ENCODE measurements at regions not wholly inside any gene's neighbourhood (a gene's known extent, or its start where the extent isn't known, plus 50 kb on each side); places are given as distances from the start of the nearest gene placed in this dataset.

DNA sequence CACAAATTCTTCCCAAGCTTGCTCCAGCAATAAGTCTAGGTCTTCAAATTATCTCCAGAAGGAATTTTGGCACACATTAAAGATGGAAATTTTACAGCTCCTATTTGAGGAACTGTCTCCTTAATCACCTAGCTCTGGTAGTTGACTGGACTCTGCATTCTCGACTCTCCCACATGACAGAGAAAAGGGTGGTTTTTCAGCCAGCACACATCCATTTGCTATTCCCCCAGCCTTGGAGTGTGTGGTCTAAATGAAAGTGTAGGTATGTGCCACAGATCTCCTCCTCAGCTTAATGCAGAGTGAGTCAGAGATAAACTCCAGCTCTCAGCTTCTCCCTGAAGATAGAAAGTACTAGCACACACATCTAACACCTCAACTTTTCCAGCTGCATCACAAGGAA lies 62.2 kb upstream of the ALCAM start:
- no peak overlapping the region for H3K9ac ChIP-seq (ENCODE audit: low read length)
- H3K9me3 ChIP-seq (ENCODE audit: control insufficient read depth, insufficient read depth, low read depth, low read length): 0 out of 2 replicates have a peak, but pooled peaks cover 7% of the 10 kb centered on the region
- no peaks in the 10 kb centered on the region for H3K27me3 ChIP-seq (ENCODE audit: control insufficient read depth, insufficient read depth, low read length)
- H3K36me3 ChIP-seq (ENCODE audit: control insufficient read depth, insufficient read depth, low read length): no peaks in the 10 kb centered on the region
- H3K4me1 ChIP-seq (ENCODE audit: control insufficient read depth, insufficient read depth, low read length): no peaks in the 10 kb centered on the region
- no peak overlapping the region for H3K4me3 ChIP-seq (ENCODE audit: low read depth, low read length)
- H3K27ac ChIP-seq (ENCODE audit: low read depth, low read length): no peak overlapping the region

DNA sequence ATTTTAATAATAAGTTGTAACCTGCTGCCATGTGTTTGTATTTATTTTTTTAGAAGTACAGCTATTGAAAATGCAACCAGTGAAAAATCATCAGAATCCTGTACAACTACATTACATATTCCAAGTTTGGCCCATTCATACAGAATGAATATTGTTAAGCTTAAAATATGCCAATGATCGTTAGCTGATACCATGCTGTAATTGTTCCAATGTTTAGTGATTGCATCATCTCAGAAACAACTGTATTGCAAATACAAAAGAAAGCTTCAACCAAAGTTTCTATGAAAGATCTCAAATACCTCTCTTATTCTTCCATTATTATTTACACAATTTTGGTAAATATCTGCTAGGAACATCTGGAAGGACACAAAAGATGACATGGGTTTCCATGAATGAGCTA lies 51.6 kb upstream of the ALCAM start:
- Histone ChIP-seq H3K27ac (ENCODE audit: low read depth, low read length) (no peak overlapping the region), H3K9ac (ENCODE audit: low read length) (no peak overlapping the region), H3K4me1 (ENCODE audit: control insufficient read depth, insufficient read depth, low read length) (no peaks in the 10 kb centered on the region), H3K9me3 (ENCODE audit: control insufficient read depth, insufficient read depth, low read depth, low read length) (no peaks in the 10 kb centered on the region), H3K4me3 (ENCODE audit: low read depth, low read length) (no peak overlapping the region), H3K27me3 (ENCODE audit: control insufficient read depth, insufficient read depth, low read length) (no peaks in the 10 kb centered on the region), H3K36me3 (ENCODE audit: control insufficient read depth, insufficient read depth, low read length) (no peaks in the 10 kb centered on the region)

GRCh38 chr3:105315815-105316214 lies 50.9 kb upstream of the ALCAM start:
- Histone ChIP-seq H3K4me3 (ENCODE audit: low read depth, low read length) (no peak overlapping the region), H3K27ac (ENCODE audit: low read depth, low read length) (no peak overlapping the region), H3K9me3 (ENCODE audit: control insufficient read depth, insufficient read depth, low read depth, low read length) (no peaks in the 10 kb centered on the region), H3K27me3 (ENCODE audit: control insufficient read depth, insufficient read depth, low read length) (no peaks in the 10 kb centered on the region), H3K36me3 (ENCODE audit: control insufficient read depth, insufficient read depth, low read length) (no peaks in the 10 kb centered on the region), H3K4me1 (ENCODE audit: control insufficient read depth, insufficient read depth, low read length) (no peaks in the 10 kb centered on the region), H3K9ac (ENCODE audit: low read length) (no peak overlapping the region)

DNA sequence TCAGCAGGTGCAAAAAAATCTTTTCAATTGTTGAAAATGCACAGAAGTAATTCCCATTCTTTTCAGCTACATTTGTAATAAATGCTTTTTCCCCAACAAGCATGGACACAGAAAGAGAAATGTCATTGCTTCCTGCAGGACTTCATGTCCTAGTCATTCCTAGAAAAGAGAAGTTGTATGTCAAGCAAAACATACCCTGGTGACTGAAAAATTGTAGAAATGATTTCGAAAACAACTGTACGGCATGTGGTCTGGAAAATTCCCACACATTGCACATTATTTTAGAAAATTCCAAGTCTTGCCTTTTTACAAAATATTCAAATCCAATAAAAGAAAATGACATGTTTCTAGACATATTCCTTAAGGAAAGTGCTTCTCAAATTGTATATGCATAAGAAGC lies 50.4 kb upstream of the ALCAM start:
- Histone ChIP-seq H3K9ac (ENCODE audit: low read length) (no peak overlapping the region), H3K4me3 (ENCODE audit: low read depth, low read length) (no peak overlapping the region), H3K27me3 (ENCODE audit: control insufficient read depth, insufficient read depth, low read length) (no peaks in the 10 kb centered on the region), H3K36me3 (ENCODE audit: control insufficient read depth, insufficient read depth, low read length) (no peaks in the 10 kb centered on the region), H3K4me1 (ENCODE audit: control insufficient read depth, insufficient read depth, low read length) (no peaks in the 10 kb centered on the region), H3K9me3 (ENCODE audit: control insufficient read depth, insufficient read depth, low read depth, low read length) (no peaks in the 10 kb centered on the region), H3K27ac (ENCODE audit: low read depth, low read length) (no peak overlapping the region)
